Vagina (tissue), 2 donors: ENCODE measurements at regions not wholly inside any gene's neighbourhood (a gene's known extent, or its start where the extent isn't known, plus 50 kb on each side); places are given as distances from the start of the nearest gene placed in this dataset.
"Not testable (repeated sequence)": the region's sequence is repeated elsewhere in the genome, so short reads cannot be mapped to it uniquely, and the experiment has no call there.

Experiments
- DNase-seq, 2 donors: peaks; one replicate each; pipeline ENCODE4 v3.0.0-alpha.2; 2017; ENCODE audit errors: extremely low spot score in 2 of 2
- H3K27ac ChIP-seq: fragments of 200-600 bp; sonication (generic); one replicate; pipeline ENCODE4 v1.5.1; 2019
- H3K27me3 ChIP-seq: fragments of 200-600 bp; sonication (generic); one replicate; pipeline ENCODE4 v1.5.1; 2019
- H3K36me3 ChIP-seq, 2 donors: fragments of 200-600 bp; sonication (generic); one replicate each; pipeline ENCODE4 v1.5.1; 2017 to 2019
- H3K4me1 ChIP-seq: fragments of 200-600 bp; sonication (generic); one replicate; pipeline ENCODE4 v1.5.1; 2019
- H3K4me3 ChIP-seq, 2 donors: fragments of 200-600 bp; sonication (generic); 1 replicate in 1 of 2; 2 replicates in 1 of 2; pipeline ENCODE4 v1.5.1; 2016 to 2019
- H3K9me3 ChIP-seq: fragments of 200-600 bp; sonication (generic); one replicate; pipeline ENCODE4 v1.5.1; 2019
- POLR2A ChIP-seq, 2 donors: fragments of 450-650 bp; IDR thresholded peaks; one replicate each; pipeline ENCODE4 v1.6.1; 2017; ENCODE audit warnings: antibody characterized with exemption in 2 of 2, mild to moderate bottlenecking in 2 of 2, moderate library complexity in 2 of 2
- POLR2AphosphoS5 ChIP-seq, 2 donors: sonication (generic); formaldehyde crosslinking; IDR thresholded peaks; one replicate each; pipeline ENCODE4 v1.9.0; 2017; ENCODE audit warnings: antibody characterized with exemption in 2 of 2, mild to moderate bottlenecking in 2 of 2, low read depth in 1 of 2; ENCODE audit not compliant: insufficient read depth in 1 of 2
- intact Hi-C: fragments of 100-400 bp; cut with DNase I; formaldehyde crosslinking; loops from one replicate; pipeline ENCODE4 v1.15.1; 2023
- TF ChIP-seq, protein P1 (sequence below), 3 experiments: fragments of 450-650 bp in 2 of 3; fragments of 200-600 bp in 1 of 3; sonication (generic) in 1 of 3; IDR thresholded peaks; one replicate each; pipeline ENCODE4 v1.5.1; 2017 to 2019; ENCODE audit warnings: antibody characterized with exemption in 3 of 3, mild to moderate bottlenecking in 2 of 3, moderate library complexity in 2 of 3

DNA sequence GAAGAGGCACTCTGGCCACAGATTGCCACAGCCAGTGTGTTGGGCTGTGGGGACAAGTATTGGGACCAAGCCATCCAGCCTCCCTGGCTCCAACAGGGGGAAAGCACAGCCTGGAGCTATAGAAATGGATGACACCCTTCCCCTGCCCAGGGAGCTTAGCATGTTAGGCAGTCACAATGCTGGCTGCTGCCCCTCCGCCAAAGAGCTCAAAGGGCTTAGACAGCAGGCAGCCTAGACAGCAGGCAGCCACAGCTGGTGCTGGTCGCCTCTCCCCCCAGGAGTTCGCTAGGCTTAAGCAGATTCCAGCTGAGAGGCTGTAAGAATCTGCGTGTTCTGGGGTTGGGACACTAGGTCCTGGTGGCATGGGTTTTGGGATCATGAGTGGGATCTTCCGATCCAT lies 94.5 kb upstream of the MXRA5 start:
- Histone ChIP-seq H3K36me3 (no peaks in the 10 kb centered on the region), H3K27me3 (no peaks in the 10 kb centered on the region), H3K27ac (no peak overlapping the region), H3K9me3 (no peaks in the 10 kb centered on the region), H3K4me1 (no peaks in the 10 kb centered on the region), H3K4me3 (no peak overlapping the region)
- intact Hi-C loops: no loop called here
- no peak for DNase-seq
- TF ChIP-seq, protein P1, sequence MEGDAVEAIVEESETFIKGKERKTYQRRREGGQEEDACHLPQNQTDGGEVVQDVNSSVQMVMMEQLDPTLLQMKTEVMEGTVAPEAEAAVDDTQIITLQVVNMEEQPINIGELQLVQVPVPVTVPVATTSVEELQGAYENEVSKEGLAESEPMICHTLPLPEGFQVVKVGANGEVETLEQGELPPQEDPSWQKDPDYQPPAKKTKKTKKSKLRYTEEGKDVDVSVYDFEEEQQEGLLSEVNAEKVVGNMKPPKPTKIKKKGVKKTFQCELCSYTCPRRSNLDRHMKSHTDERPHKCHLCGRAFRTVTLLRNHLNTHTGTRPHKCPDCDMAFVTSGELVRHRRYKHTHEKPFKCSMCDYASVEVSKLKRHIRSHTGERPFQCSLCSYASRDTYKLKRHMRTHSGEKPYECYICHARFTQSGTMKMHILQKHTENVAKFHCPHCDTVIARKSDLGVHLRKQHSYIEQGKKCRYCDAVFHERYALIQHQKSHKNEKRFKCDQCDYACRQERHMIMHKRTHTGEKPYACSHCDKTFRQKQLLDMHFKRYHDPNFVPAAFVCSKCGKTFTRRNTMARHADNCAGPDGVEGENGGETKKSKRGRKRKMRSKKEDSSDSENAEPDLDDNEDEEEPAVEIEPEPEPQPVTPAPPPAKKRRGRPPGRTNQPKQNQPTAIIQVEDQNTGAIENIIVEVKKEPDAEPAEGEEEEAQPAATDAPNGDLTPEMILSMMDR (IDR thresholded peaks at IDR 0.05): no peak
- TF ChIP-seq POLR2A (IDR thresholded peaks at IDR 0.05) (no peak), POLR2AphosphoS5 (IDR thresholded peaks at IDR 0.05; ENCODE audit: insufficient read depth in 1 of 2, low read depth in 1 of 2) (no peak)

DNA sequence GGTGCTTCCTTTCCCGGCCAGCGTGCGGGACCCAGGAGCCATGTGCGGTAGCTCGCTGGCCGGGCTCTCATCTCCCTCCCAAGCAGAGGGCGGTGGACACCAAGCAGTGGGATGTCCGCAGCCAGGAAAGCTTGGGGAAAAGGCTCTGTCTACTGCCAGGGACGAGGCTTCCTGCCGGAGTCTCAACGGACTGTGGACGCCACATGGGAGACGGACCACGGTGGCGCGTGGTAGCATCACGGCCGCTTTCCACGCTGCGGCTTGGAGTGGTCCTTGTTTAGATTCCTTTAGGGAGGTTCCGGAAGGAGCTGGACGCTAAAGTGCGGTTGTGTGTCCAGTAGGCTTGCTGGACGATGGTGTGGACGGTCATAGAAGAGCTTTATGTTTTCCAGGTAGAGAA lies 89.5 kb upstream of the MXRA5 start:
- H3K4me1 ChIP-seq, DNase-seq, H3K4me3 ChIP-seq, H3K27me3 ChIP-seq, intact Hi-C loops, H3K9me3 ChIP-seq, H3K27ac ChIP-seq, H3K36me3 ChIP-seq: not testable (repeated sequence)

DNA sequence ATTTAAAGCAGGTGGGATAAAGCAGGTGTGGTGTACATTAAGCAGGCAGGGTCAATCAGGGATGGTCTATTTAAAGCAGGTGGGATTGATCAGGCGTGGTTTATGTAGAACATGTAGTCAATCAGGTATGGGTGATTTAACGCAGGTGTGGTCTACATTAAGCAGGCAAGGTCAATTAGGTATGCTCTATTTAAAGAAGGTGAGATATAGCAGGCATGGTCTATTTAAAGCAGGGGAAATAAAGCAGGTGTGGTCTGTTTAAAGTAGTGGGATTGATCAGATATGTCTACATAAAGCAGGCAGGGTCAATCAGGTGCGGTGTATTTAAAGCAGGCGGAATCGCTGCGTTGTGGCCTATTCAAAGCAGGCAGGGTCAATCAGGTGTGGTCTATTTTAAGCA lies 88.6 kb upstream of the MXRA5 start:
- Histone ChIP-seq H3K9me3 (no peaks in the 10 kb centered on the region), H3K27me3 (no peaks in the 10 kb centered on the region), H3K36me3 (no peaks in the 10 kb centered on the region), H3K4me3 (no peak overlapping the region), H3K4me1 (no peaks in the 10 kb centered on the region), H3K27ac (no peak overlapping the region)
- TF ChIP-seq POLR2A (IDR thresholded peaks at IDR 0.05) (no peak), POLR2AphosphoS5 (IDR thresholded peaks at IDR 0.05; ENCODE audit: insufficient read depth in 1 of 2, low read depth in 1 of 2) (no peak)
- TF ChIP-seq, protein P1 (IDR thresholded peaks at IDR 0.05): no peak
- intact Hi-C loops: no loop called here
- DNase-seq: no peak

DNA sequence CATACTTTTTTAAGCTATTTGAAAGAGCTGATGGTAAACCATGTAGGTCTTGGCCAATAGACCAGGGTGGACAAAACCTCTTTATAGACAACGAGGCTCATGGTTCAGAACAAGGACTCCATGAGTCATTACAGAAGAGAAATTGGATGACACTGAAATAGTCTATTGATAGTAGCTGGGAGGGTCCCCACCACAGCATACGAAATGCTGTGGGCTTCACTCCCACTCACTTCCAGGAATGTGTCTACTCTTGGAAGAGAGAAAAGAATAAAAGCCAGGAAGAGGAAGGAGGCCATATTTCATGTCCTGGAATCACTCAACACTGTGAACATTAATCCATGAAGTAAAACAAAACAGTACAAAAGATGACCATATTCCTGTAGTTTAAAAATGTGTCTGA lies 82.3 kb upstream of the MXRA5 start:
- no peak for DNase-seq
- intact Hi-C loops: no loop called here
- Histone ChIP-seq H3K9me3 (no peaks in the 10 kb centered on the region), H3K36me3 (no peaks in the 10 kb centered on the region), H3K4me1 (no peaks in the 10 kb centered on the region), H3K4me3 (no peak overlapping the region), H3K27ac (no peak overlapping the region), H3K27me3 (no peaks in the 10 kb centered on the region)
- TF ChIP-seq POLR2AphosphoS5 (IDR thresholded peaks at IDR 0.05; ENCODE audit: insufficient read depth in 1 of 2, low read depth in 1 of 2) (no peak), POLR2A (IDR thresholded peaks at IDR 0.05) (no peak)
- TF ChIP-seq, protein P1 (IDR thresholded peaks at IDR 0.05): no peak

DNA sequence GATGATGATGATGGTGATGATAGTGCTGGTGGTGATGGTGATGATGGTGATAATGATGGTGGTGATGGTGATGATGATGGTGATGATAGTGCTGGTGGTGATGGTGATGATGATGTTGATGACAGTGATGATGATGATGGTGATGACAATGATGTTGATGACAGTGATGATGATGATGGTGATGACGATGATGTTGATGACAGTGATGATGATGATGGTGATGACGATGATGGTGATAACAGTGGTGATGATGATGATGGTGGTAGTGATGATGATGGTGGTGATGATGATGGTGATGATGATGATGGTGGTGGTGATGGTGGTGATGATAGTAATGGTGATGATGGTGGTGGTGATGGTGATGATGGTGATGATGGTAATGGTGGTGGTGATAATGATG lies 80.1 kb upstream of the MXRA5 start:
- H3K27me3 ChIP-seq: no peaks in the 10 kb centered on the region
- H3K4me1 ChIP-seq: no peaks in the 10 kb centered on the region
- H3K9me3 ChIP-seq: no peaks in the 10 kb centered on the region
- no peak for TF ChIP-seq POLR2A (IDR thresholded peaks at IDR 0.05)
- no peak for TF ChIP-seq POLR2AphosphoS5 (IDR thresholded peaks at IDR 0.05; ENCODE audit: insufficient read depth in 1 of 2, low read depth in 1 of 2)
- TF ChIP-seq, protein P1 (IDR thresholded peaks at IDR 0.05): no peak
- no peak overlapping the region for H3K27ac ChIP-seq
- H3K4me3 ChIP-seq: no peak overlapping the region
- no peaks in the 10 kb centered on the region for H3K36me3 ChIP-seq
- intact Hi-C loops: no loop called here
- DNase-seq: no peak

DNA sequence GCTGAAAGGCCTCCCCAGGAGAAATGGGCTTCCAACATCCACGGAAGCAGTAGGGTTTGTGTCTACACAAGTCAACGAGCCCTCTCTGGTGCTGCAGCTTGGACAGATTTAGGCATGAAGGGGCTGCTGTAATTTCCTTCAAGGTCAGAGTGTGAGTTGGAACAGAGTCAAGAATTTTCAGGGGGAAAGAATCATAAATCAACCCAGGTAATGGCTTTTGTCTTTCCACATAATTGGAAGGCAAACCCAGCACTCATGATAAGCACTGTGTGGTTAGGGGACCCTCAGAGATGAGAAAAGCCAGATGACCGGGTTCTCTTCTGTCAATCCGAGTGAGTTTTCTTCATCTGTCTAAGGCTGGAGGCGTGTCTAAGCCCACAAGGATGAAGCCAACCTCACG lies 78.6 kb upstream of the MXRA5 start:
- Histone ChIP-seq H3K27me3 (no peaks in the 10 kb centered on the region), H3K9me3 (no peaks in the 10 kb centered on the region), H3K4me3 (no peak overlapping the region), H3K27ac (no peak overlapping the region), H3K4me1 (no peaks in the 10 kb centered on the region), H3K36me3 (no peaks in the 10 kb centered on the region)
- DNase-seq: no peak
- TF ChIP-seq, protein P1 (IDR thresholded peaks at IDR 0.05): no peak
- TF ChIP-seq POLR2A (IDR thresholded peaks at IDR 0.05) (no peak), POLR2AphosphoS5 (IDR thresholded peaks at IDR 0.05; ENCODE audit: insufficient read depth in 1 of 2, low read depth in 1 of 2) (no peak)
- intact Hi-C loops: no loop called here
